Suppressor macrophage treated with lipopolysaccharide for 4 hours (primary cell): ENCODE measurements at regions not wholly inside any gene's neighbourhood (a gene's known extent, or its start where the extent isn't known, plus 50 kb on each side); places are given as distances from the start of the nearest gene placed in this dataset.

Experiments used
- DNase-seq: peaks from one replicate; pipeline ENCODE4 v3.0.0-alpha.2; 2020

DNA sequence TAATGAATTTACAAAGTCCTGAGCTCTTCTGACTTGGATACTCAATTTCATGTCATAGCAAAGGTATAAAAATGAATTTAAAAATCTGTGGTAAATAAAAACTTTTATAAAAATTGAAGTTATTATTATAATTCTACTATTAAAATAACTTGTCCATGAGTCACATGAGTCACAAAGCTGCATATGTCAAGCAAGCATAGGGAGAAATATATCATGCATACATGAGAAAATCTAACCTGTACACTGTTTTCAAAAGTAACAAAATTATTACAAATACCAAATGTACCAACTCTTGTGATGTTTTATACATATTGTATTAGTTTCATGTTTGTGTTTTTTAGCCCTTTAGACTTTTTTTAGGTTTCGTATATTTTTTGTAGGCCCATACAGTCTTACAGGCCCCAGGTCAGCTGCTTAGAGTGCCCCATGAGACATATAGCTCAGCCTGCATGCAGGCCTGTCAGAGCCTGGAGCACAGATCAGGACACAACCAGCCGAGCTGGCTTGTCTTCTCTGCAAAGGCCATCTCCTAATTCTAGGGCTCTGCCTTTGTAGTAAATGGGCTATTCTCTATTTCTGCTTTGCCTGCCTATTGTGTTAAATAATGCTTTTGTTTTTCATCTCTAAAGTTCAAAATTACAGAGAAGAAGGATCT is 818.7 kb upstream of the TENM3 start:
- DNase-seq: no peak

DNA sequence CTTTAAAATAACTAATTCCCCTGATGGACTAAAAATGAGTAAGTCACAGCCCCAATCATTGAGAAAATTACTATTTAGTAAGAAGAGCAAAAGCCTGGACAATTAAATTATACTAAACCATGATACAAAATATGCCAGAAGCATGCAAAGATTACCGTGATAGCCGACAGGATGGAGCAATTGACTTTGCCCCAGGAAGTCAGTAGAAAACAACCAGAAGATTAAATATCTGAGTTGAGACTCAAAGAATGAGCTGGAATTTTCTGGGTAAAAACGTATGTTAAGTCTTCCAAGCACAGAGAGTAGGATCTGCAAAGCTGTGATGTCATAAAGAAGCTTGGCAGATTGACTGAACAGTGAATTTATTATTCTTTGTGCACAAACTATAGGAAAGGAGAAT is 816.1 kb upstream of the TENM3 start:
- no peak for DNase-seq

DNA sequence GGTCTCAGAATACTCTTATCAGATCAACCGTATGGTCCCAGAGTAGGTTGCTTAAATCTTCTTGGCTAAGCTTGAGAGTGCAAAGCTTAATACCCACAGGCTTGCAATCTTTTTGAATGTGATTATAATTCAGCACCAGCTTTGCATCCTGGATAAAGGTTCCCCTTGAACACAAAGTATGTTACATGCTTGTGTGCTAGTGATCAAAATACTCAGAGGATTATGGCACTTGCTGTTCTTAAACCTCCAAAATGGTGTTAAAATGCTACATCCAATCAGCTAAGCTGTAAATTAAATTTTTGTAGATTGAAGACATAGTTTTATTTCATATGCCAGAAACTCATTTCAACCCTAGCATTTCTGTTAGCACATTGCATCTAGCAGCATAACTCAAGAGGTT is 812.2 kb upstream of the TENM3 start:
- no peak for DNase-seq

DNA sequence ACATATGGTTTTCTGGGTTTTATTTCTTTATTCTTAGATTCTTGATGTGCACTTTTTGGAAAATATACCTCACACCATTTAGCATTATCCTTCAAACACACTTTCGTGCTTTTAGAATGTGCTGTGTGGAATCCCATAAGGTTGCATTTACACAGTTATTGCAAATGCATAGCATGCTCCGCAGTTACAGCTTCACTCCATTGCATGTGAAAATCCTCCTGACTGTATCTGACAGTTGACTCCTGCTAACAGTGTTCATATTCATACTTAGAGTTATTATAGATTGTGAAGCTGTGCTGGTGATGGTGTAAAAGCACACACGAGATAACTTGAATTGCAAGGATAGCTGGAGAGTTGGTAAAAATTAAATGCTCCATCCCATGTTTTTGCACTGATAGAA is 811.5 kb upstream of the TENM3 start:
- DNase-seq: no peak

DNA sequence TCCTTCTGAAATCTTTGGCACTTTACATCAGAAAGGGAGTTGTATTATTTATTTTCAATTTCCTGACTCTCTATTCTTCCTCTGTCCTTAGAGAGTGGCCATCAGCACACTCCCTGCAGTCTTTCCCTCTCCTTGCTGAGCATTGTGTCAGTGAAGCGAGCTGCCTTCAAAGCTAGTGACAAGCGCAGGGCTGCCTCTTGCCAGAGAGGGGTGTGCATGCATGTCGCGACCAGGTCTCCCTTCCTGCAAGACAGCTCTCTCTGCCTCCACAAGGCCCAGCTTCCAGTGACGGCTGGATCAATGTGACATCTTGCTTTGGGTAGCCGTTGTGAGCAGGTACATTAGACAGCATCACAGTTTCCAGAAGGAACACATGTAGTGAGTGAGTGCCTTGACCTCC is 810.9 kb upstream of the TENM3 start:
- DNase-seq: no peak

DNA sequence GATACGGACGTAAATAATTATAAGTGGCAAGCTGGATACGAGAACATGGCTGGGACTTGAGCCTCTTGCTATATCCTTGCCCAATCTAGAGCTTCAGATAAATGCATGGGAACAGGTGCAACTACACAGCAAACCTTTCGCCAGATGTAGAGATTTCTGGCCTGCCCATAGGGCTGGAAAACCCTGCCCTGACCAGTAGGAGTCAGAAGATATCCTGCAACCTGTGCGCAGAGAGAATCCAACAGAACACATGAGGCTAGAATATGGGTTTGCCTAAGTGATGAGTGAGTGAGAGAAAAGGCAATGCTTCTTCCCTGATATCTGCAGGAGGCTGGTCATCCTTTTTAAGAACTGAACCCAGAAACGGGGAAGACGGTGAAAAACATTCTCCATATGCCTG is 805.3 kb upstream of the TENM3 start:
- DNase-seq: no peak

DNA sequence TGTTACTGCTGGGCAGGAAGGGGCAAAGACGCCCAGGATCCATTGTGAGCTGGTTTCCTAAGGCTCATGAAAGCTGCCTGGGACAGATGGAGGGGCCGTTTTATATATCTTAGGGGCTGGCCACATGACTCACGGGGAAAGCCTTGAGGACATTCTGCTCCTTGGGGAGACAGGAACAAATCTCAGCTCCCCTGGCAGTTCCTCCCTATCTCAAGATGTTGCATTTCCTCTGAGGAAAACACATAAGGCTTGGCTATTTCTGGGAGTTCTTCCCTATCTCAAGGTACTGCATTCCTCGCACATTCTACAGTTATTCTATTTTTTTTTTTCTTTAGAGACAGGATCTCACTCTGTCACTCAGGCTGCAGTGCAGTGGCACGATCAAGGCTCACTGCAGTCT is 804.6 kb upstream of the TENM3 start:
- no peak for DNase-seq

DNA sequence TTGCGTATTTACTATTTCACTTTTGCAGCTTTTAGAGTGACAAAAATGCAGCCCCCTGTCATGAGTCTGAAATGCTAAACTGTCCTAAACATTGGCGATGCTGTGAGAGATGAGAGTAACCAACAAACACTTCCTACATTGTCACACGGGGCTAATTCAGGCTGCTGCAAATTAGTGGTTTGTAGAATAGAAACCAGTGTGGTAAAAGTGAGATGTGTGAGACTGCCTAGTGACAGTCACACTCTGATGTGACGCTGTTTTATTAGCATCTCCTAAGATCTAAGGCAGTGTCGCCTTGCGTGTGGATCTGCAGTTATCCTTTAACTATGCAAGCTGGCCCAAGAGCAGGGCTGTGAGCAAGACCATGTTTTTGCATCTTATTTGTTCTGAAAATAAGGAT is 800.2 kb upstream of the TENM3 start:
- DNase-seq: no peak

DNA sequence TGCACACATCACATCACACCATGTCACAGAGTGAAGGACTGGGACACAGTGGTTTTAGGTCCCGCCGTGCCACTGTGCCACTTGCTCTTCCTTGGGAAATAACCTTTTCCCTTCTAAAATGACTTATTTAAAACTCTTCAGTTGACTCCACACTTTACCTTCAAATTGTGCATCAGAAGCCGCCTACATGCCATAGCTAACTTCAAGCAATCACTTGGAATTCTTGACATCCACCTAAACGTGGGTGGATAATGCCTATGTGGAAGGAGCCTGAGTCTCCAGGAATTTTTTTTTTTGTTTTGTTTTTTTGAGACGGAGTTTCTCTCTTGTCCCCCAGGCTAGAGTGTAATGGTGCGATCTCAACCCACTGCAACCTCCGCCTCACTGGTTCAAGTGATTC is 777.4 kb upstream of the TENM3 start:
- DNase-seq: no peak

DNA sequence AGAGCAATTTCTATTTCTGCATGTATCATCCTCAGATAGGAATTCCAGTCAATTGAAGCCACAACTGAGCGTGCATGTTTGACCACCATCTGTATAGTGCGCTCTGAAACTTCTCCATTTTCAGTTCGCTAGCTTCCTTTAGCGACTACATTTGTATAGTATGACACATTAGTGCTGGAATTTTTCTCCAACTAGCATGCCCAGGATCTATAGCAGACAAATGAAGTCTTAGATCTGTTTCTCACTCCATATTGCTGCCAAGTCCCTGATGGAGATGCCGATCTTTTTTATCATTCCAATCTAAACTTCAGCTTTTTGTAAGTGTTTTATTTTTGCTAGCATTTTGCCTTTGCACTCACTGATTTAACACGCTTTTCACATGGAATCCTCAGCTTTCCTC is 774.8 kb upstream of the TENM3 start:
- no peak for DNase-seq

DNA sequence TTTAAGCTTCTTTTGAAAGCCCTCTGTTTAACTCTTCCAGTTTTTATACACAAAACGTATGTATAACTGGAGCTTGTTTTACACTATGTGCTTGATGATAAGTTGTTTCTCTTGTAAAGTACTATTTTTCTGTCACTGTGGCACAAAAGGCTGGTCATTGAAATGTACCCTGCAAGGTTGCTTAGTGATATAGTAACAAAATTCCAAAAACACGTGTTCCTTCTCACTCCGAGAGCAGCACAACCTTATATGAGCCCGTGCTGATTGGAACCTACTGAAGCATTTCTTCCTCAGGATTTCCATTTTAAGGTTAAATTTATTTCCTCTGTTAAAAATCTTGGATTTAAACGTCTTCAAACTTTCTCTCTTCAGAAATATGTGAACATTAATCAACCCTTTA is 772.9 kb upstream of the TENM3 start:
- no peak for DNase-seq

DNA sequence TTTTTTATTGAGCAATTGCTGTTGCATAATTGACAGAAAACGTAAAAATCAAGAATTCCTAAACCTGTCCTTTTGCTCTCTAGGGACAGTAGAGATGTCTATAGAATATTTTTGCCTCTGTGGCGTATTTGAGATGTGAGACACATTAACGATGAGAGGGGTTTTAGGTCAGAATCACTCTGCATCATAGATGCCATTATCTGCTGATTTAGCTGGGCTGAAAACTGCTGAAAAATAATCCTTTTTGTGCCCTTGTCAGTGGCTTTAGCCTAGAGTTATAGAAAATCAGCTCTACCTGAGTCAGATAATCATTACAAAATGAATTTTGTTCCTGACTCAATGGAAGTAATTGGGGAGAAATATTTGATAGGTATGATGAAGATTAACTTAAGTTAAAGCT is 767.8 kb upstream of the TENM3 start:
- DNase-seq: no peak

DNA sequence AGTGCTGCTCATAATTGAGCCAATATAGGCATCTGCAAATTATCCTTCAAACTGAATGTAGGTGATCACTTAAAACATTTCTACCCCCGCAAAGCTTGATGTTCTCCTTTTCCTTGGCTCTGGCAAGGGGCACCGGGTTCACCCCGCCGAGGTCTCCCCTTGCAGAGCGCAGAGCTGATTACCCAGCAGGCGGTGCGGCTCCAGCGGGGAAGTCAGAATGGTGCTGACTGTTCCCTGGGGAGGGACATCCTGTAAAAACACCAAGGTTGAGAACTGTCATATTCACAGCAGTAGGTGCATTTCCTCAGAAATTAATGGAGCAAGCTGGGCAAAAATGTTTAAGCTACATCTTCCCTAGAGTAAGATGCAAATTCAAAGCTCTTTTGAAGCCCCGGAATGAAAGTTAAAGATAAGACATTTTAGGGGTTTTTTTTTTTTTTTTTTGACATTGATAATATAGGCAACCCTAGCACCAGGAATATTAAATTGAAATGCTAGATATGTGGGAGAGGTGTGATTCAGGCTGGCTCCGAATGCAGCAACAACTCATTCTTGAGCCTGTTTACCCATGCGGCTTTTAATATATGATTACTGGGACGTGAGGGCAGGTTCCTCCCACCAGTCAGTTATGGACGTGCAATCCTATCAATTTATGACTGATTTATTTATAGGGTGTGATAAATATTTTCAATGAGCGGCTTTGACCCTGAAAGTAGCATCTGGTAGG is 767.3 kb upstream of the TENM3 start:
- no peak for DNase-seq

DNA sequence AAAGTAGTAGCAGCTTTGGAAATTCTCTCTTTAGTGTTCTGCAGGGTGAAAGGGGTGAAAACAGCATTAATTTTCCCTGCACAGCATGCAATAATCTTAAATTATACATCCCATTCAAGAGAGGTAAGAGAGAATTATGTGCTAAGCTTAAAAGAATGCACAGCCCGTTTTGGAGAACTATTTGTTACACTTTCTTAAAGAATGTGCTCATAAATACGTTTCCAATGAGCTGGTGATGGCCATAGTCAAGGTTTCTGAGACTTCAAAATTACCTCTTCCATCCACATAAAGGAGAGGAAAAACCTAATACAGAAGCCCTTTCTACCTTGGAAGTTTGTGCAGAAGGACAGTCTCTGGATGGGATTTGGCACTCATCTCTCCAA is 766.7 kb upstream of the TENM3 start:
- no peak for DNase-seq

DNA sequence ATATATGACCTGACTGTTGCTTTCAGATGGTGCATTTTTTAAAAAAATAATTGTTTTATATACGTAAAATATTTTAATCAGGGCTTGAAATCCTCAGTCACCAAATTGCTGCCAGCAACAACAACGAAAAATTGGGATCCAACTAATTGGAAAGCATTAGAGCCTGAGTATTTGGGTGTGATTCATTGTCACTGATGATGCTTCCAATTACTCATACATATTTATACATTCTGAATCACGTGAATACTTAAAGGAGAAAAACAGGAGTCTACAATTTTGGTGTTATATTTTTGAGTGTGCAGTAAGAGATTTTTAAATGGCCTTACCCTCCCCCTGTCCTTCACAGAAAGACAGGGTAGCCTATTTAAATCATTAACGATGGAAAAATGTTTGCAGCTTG is 765.6 kb upstream of the TENM3 start:
- no peak for DNase-seq

DNA sequence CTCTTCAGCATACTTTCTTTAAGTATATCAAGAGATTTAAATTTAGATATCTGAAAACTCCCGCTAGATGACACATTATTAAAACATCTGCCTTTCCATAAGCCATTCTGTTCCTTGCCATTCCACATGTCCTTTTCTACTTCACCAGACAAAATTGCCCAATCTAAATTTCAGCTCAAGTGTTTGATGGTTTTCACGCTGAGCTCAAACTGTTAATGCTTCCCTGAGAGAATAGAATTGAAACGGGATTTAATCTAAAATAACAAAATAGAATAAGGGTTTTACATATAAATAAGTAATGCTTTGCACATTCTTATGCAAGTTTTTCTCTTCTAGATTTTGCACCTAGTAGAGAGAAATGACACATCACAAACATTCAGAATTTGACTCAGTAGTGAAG is 764.5 kb upstream of the TENM3 start:
- DNase-seq: no peak

DNA sequence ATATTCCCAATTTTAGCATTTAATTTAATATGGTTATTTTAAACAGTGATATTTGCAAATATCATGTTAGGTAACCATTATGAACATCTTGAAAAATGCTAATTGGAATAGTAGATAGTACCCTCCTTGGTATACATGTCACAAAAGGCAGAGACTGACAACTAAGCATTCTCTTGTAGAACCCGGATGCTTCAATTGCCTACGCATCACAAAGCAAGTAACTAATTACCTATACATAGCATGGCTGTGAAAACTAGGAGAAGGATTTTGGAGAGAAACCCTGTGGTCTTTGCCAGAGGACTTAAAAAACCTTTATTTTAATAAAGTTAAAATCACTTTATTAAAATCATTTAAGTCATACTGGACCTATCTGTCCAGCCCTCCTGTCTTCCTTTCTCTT is 764.1 kb upstream of the TENM3 start:
- no peak for DNase-seq

DNA sequence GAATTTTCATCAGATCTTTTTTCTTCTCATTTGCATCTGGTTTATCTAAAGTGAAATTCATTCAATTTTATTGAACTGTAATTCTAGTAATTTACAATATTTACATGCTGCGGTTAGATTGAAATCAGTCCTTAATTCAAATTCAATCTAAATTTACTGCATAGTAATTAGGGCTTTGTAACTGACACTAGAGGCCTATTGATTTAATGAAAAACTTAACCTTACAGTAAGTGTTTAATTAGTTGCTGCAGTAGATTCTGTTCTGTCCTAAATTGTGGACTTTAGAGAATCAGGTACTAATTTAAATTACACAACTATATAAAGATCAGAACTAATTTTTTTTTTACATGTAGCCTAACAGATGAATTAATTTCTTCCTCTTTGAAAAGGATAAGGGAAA is 758.8 kb upstream of the TENM3 start:
- no peak for DNase-seq

DNA sequence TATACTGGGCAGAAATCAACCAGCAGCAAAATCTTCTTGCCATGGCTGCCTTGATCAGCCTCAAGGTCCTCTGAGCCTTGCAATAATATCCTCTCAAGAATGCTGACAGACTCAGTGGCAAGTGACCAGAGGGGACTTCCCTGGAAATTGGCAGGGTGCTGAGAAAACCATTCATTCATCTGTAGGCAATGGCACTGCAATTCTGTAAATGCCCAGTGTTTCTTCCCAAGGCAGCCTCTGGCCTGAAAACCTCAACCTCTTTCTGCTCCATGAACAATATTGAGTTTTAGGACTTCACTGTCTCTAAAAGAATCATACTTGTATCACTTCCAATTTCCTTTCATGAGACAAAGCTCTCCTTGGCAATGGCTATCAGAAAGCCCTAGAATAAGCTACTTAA is 754.3 kb upstream of the TENM3 start:
- DNase-seq: no peak

DNA sequence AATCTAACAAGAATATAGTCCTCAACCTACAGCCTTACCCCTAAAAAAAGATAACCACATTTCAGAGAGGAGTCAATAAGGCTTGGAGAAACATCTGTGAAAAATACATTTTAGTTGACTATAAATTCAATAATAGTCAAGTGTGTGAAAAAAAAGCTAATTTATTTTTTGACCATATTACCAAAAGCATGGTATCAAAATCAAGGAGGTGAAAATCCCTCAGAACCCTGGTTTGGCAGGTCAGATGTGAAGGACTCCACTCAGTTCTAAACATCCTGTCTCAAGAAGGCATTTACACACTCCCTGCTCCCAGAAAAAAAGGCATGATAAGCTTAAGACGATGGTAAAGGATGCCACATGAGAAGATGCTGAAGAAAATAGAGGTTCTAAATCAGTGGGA is 745.1 kb upstream of the TENM3 start:
- no peak for DNase-seq

DNA sequence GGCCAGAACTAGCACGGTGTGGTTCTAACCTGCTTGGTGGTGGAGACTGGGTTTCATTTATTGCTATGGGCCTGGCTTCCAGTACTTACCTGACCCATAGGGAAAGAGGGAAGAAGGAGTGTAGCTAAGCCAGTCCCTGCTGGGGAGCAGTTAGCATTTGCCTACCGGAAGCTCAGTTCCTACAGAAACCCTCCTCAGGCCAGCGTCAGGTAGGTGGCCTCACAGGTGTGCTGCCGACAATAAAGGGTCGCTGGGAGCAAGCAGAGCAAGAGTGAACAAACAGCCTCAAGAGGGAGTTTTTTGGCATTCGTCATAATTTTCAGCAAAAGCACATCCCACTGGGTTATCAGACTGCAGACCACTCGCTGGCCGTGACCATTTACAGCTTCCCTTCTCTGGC is 740.6 kb upstream of the TENM3 start:
- no peak for DNase-seq

DNA sequence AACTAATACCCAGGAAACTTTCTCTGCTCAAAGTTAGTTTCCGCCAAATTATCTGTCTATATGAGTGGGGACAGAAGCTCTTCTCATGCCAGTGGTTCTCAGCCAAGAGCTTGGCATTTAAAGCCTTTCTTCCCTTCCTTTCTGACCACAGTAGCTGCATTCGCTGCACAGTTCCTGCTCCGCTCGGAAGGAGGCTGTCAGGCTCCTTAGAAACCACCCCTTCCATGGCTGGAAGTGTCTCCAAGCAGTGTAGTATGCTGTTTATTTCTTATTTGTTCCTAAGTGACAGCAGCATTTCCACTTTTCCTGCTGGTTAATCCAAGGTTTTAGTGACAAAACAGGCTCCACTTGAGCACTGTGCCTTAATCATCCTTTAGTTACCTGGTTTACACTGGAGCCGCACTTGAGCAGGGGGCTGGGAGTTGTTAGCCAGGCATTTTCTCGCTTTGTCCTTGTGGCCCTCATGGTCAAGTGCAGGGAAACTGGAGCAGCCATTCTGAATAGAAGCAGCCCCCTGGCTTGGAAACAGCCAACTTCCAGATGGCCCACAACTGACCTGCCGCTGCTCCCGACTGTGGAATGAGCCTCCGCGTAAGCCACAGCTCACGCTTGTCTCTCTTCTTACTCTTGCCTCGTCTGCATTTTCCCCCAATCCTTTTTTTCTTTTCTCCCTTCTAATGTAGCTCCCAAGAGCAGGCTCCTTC is 739.4 kb upstream of the TENM3 start:
- DNase-seq: no peak

DNA sequence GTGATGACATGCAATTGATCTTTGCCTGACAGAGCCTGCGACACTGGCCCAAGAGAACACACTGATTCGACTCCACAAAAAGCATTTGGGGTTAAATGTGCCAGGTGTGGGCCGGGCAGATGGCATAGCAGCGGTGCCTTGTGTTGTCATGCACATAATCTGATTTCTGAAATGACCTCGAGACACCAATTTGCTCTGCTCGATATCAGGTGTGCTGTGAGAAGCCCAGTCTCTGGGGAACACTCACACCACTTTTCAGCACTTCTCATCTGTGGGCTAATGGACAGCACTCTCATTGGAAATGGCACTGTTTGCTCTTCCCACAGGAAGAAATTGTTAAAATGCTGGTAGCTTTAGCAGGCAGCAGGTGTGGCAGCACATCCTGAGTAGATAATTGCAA is 738.3 kb upstream of the TENM3 start:
- DNase-seq: no peak

DNA sequence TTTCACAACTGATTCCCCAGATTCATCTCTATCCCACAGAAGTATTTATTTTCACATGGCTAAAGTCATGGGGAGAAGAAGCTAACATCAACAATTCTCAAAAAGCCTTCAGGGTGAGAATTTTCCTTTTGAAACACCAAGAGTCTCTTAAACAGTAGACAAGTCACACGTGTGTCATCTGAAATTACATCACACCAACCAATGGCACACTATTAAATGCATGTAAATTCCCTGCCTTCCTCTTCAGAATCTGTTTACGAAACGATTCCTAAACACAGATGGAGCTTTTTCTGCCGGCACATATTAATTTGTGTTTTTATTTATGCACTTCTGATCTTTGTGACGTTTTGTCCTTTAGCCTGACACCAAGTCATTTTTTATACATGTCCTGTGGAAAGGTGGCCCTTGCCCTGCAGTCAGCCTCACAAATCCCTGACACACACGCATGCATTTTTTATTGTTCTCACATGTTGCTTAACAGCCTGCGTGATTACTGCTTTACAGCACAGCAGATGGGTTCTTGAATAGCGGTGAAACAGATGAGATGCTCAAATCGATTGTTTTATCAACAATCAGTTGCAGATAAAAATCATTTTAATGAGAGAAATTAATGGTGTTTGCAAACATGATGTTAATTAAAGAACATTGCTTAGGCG is 735.9 kb upstream of the TENM3 start:
- DNase-seq: no peak
